ENCODE measurements at regions not wholly inside any gene's neighbourhood (a gene's known extent, or its start where the extent isn't known, plus 50 kb on each side); places are given as distances from the start of the nearest gene placed in this dataset.

DNA sequence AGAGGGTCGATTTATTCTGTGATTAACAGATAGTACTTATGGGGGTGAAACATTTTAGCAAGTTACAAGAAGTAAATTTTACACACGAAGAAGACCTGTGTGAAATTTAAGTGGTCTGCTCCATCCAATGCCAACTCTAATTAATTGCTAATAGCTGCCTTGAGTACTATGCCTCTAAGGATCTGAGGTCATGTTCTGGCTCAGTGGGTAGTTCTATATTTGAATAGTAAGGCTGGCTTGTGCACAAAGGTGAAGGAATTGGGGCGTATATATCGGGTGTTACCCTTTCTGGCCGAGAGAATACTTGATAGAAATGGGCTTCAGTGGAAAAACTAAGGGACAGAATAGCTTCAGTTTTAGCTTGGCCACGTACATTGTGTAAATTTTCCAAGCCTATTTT, 345.2 kb upstream of the ANKRD30A start:
- Histone ChIP-seq H3K79me2 (ENCODE audit: control insufficient read depth in 1 of 2, insufficient read depth in 2 of 2, low read length in 2 of 2) (no peaks in the 10 kb centered on the region), H3K56ac (replicated peaks; ENCODE audit: insufficient read length, low read depth, low read length) (no peak overlapping the region), H2AK5ac (ENCODE audit: low read depth, low read length) (no peak overlapping the region), H4K5ac (ENCODE audit: insufficient read length, low read depth, low read length) (no peak overlapping the region), H4K8ac (ENCODE audit: extremely low read depth, insufficient read depth, low read length) (no peak overlapping the region), H2BK15ac (ENCODE audit: low read length) (no peak overlapping the region), H2BK5ac (ENCODE audit: low read depth, low read length) (no peak overlapping the region), H3K4ac (replicated peaks; ENCODE audit: insufficient read length, low read depth, low read length) (no peak overlapping the region), H3K23ac (ENCODE audit: insufficient read length) (no peak overlapping the region), H3K9me3 (ENCODE audit: insufficient read depth in 2 of 2, low read depth in 1 of 2, low read length in 1 of 2) (no peaks in the 10 kb centered on the region), H2BK20ac (ENCODE audit: low read length) (no peak overlapping the region), H3K79me1 (ENCODE audit: low read depth, low read length) (no peaks in the 10 kb centered on the region), H3K27me3 (replicated peaks in 1 of 4; ENCODE audit: control insufficient read depth in 3 of 4, extremely low read depth in 1 of 4, insufficient read depth in 3 of 4, low read length in 3 of 4) (no peaks in the 10 kb centered on the region), H2AFZ (ENCODE audit: low read length) (no peak overlapping the region), H3K18ac (ENCODE audit: extremely low read depth, low read length) (no peak overlapping the region), H2BK12ac (ENCODE audit: low read depth, low read length) (no peak overlapping the region), H3K27ac (ENCODE audit: low read depth, low read length) (no peak overlapping the region), H3K23me2 (ENCODE audit: low read depth, low read length) (no peaks in the 10 kb centered on the region), H3K4me3 (ENCODE audit: extremely low read depth in 1 of 4, insufficient read depth in 2 of 4, low read depth in 3 of 4, low read length in 4 of 4) (no peak overlapping the region), H3K4me2 (ENCODE audit: insufficient read depth in 1 of 2, low read depth in 2 of 2, low read length in 2 of 2) (no peak overlapping the region), H3K9ac (replicated peaks in 1 of 4; ENCODE audit: extremely low read depth in 1 of 4, low read depth in 3 of 4, low read length in 3 of 4) (no peak overlapping the region), H3K4me1 (replicated peaks in 1 of 4; ENCODE audit: control insufficient read depth in 3 of 4, insufficient read depth in 4 of 4, low read length in 3 of 4) (no peaks in the 10 kb centered on the region), H3K14ac (ENCODE audit: insufficient read length) (no peak overlapping the region), H2BK120ac (replicated peaks; ENCODE audit: low read depth, low read length) (no peak overlapping the region), H4K20me1 (replicated peaks in 1 of 2; ENCODE audit: control insufficient read depth in 1 of 2, insufficient read depth in 2 of 2, low read length in 2 of 2) (no peaks in the 10 kb centered on the region), H3K36me3 (ENCODE audit: control insufficient read depth in 2 of 4, insufficient read depth in 4 of 4, low read length in 3 of 4) (no peaks in the 10 kb centered on the region), H4K91ac (replicated peaks; ENCODE audit: insufficient read length, low read length) (no peak overlapping the region)
- 87% methylated on average over 6 of the region's 6 CpGs; no CpG with 5 or more reads in 1 of the 2 experiments for WGBS, 2 experiments (ENCODE audit: extremely low coverage in 1 of 2, insufficient coverage in 1 of 2, insufficient read length in 1 of 2, insufficient replicate concordance in 2 of 2, low coverage in 1 of 2, low lambda C conversion rate in 2 of 2, missing lambda C conversion rate in 1 of 2)
- FAIRE-seq (no peak), DNase-seq (ENCODE audit: low read depth in 1 of 2, low spot score in 2 of 2) (no peak)
- CTCF ChIA-PET (ENCODE audit: partially characterized antibody): interaction anchor here (0.8 to 3.5 kb wide), 10 partner anchors 25 to 1211 kb away, joined by 3 to 42 read pairs (median 4); no protein-coding TSS in a partner anchor
- POLR2A ChIA-PET (ENCODE audit: partially characterized antibody): no interaction called here
- TF ChIP-seq HDAC6 (IDR thresholded peaks at IDR 0.05; ENCODE audit: low read depth, low read length) (no peak), EP300 (IDR thresholded peaks at IDR 0.05; ENCODE audit: borderline replicate concordance in 1 of 2, low read depth in 2 of 2, low read length in 2 of 2) (no peak), BACH1 (IDR thresholded peaks at IDR 0.05; ENCODE audit: low read length) (no peak), CTCF (IDR thresholded peaks at IDR 0.05; ENCODE audit: control extremely low read depth in 1 of 3, insufficient read depth in 1 of 3, low read depth in 1 of 3, low read length in 3 of 3) (no peak)
